ENCODE measurements at regions not wholly inside any gene's neighbourhood (a gene's known extent, or its start where the extent isn't known, plus 50 kb on each side); places are given as distances from the start of the nearest gene placed in this dataset.
A peak's percentile ranks its signal among the peaks of the same experiment; 100 is the strongest.

DNA sequence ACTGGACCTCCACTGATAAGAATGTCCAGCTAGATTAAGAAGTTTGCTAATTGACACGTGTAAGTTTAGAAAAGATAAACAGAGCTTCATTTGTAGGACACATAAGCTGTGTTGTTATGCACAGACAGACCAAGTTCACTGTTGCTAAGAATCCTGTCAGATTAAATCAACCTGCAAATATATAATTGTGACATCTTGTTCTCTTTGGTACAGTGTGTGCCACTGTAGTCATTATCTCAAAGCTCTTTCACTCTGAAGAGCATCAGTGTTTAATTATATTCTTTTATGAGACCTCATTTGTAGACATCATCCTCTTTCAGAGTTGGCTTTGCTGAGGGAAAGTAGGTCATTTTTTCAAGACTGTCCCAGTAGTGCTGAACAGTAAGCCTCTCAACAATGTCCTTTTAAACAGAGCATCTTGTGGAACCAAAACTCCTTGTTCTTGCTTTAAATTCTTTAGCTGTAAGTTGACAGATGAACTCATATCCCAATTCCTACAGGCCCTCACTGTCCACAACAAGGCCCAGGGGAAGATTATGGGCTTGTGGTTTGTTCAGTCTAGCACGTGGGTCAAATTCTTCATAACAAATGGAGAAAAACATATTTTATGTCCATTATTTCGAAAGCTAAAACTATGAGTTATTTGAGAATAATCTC is 252.4 kb downstream of the HDGFL1 start:
- DNase-seq, result no peak

- no peak for DNase-seq
Observed at GRCh38 chr6:22825210-22825609, 255.8 kb downstream of the HDGFL1 start.

DNA sequence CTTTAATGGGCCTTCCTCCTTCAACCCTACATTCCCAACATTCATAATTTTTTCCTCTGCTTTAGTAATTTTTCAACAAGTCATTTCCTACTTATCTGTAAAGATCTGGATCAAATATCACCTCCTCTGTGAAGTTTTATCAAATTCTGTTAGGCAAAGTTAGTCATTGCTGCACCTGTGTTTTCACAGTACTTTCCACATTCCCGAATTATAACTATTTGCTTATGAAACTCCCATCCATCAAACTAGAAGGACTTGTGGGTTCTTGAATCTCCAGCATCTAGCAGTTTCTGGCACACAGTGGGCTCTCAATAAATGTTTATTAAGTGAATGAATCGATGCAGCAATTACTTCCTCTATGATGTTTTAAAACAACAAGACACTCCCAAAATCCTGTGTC is 257.6 kb downstream of the HDGFL1 start:
- no peak for DNase-seq

DNA sequence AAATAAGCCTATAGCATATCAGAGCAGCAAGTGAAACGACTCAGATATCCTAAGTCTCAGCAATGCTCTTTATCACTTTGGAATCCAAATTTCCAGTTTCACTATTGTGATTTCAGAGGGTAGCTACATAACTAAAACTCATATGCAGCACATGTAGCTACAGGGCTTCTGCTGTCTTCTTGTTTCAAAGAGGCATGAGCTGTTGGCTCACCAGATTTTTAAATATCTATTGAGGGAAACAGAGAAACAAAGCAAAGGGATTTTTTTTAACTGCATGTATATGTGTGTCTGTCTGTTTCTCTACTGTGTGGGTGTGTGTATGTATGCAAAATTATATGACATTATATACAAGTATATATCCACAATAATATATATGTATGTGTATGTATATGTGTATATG is 258.4 kb downstream of the HDGFL1 start:
- no peak for DNase-seq

GRCh38 chr6:22828179-22829062 is 259.1 kb downstream of the HDGFL1 start:
- DNase-seq, result no peak

- no peak for DNase-seq
Observed at GRCh38 chr6:22829070-22829469, 259.7 kb downstream of the HDGFL1 start.

- DNase-seq, result no peak
Observed at GRCh38 chr6:22830463-22830862, 261.1 kb downstream of the HDGFL1 start.

- DNase-seq, result no peak
Observed at GRCh38 chr6:22833191-22833590, 263.8 kb downstream of the HDGFL1 start.

GRCh38 chr6:22838345-22838744 is 269.0 kb downstream of the HDGFL1 start:
- DNase-seq, result no peak

DNA sequence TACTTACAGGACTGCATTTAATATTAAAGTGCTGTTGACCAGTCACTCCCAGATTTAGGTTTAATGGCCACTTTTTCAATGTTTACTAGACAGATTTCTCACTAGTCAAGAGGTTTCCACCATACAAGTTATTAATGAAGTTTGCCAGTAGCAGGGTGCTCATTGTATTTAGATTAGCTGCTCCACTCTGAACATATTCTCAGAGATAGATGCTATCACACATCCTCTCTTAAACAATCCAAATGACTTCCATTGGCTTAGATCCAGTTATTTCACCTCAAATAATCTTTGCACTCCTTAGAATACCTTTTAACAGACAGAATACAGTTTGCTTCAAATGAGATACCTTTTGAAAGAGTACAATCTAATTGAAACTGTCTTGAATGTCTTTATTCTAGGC is 276.1 kb downstream of the HDGFL1 start:
- DNase-seq, result no peak

GRCh38 chr6:22848121-22848520 is 278.8 kb downstream of the HDGFL1 start:
- DNase-seq, result no peak

DNA sequence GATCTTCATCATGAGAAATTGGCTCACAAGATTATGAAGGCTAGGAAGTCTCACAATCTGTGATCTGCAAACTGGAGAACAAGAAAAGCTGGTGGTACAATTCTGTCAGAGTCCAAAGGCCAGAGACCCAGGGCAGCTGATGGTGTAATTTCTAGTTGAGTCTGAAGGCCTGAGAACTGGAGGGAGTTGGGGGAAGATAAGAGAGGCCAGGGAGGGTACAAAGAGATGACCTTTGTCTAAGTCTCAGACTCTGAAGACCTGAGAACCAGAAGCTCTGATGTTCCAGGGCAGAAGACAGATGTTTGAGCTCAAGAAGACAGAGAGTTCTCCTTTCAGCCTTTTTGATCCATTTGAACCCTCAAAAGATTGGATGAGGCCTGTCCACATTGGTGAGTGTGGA is 280.6 kb downstream of the HDGFL1 start:
- DNase-seq, result no peak

- DNase-seq, result no peak
Observed at GRCh38 chr6:22852101-22852500, 282.7 kb downstream of the HDGFL1 start.

DNA sequence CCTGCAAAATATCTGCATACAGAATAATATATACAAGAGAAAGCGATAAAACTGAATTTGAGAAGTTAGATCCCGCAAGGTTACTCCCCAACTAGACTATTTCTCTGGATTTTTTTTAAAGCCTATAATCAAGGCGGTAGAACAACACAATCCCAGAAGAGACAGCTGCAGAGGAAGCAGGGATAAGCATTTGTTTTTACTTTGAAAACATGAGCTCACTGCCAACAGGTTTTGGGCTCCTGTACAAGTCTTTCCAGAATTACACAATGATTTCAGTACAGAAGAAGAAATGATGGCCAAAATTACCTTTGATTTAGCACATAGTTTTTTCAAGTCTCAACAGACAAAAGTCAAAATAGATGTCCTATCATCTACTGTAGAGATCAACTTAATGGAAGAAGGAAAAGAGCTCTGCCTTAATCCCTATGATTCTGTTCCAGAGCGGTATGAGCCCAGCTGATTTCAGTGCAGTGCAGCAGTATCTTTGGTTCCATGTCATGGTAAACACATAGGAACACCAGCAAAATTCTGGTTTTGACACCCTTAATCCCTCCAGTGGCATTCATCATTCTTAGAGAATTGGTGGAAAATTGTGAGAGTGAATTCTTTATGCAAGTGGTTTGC is 304.3 kb downstream of the HDGFL1 start:
- peak; percentile 3 for DNase-seq

- no peak for DNase-seq
Observed at GRCh38 chr6:22875845-22876244, 306.5 kb downstream of the HDGFL1 start.

DNA sequence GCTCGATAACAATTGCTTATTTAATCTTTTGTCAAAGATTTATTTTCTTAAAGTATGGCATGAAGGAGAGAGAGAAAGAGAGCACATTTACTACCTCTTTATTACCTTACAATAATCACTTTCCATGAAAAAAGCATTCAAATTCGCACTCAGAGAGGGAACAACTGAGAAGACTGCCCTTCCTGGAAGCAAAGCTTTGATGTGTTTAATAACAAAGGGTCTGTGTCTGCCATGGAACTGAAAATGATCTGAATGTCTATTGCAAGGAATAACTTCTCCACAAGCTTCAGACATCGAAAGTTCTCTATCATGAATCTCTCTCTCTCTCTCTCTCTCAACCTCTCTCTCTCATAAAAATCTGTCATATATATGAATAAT is 308.9 kb downstream of the HDGFL1 start:
- DNase-seq, result no peak

GRCh38 chr6:22878706-22879105 is 309.3 kb downstream of the HDGFL1 start:
- DNase-seq, result no peak

GRCh38 chr6:22880686-22881433 is 311.5 kb downstream of the HDGFL1 start:
- no peak for DNase-seq

DNA sequence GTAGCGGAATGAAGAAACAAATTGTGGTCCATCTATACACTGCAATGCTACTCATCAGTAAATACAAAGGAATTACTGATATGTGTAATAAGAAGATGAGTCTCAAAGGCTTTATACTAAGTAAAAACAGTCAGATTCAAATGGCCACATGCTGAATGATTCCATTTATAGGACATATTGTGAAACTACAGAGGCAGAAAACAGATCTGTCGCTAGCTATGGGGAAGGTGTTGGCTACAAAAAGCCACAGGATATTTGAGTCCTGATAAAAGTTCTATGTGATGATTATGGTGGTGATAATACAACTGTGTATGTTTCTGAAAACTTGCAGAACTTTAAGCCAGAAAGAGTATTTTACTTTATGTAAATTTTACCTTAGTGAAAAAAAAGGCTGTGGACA is 313.2 kb downstream of the HDGFL1 start:
- no peak for DNase-seq

GRCh38 chr6:22883061-22883717 is 313.8 kb downstream of the HDGFL1 start:
- no peak for DNase-seq

- DNase-seq, result no peak
Observed at GRCh38 chr6:22884456-22884855, 315.1 kb downstream of the HDGFL1 start.

DNA sequence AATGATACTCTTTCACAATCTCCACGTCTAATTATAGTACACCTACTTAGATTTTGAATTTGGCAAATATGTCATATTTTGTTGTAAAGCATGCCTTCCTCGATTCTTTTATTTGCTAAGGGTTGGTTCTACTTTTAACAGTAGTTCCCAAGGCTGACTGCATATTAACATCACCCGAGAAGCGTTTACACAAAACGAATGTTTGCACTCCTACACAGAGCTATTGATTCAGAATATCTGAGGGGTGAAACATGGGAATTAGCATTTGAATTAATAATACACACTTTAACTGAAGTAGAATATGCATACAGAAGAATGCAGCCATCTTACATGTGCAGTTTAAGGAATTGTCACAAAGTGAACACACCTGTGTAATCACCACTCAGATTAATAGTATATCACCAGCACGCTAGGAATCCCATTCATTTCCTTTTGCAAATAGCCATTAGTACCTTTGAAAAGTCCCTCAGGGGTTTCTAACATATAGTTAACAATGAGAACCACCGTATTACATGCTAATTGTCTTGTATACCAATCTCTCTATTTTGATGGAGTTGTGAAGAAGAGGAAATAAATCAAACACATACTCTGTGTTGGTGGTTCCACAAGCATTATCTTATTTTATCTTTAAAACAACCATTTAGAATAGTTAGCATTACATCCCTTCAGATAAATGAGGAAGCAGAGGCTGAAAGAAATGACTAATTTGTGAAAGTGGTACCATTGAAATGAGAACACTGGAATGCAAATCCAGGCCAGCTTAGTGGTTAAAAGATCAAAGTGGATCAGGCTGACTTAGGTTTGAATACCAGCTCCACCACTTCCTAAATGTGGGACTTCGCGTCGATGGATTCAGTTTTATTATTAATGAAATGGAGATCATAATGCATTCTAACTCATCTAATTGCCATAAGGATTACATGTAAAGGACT is 317.6 kb downstream of the HDGFL1 start:
- DNase-seq, result no peak

Measured in NCI-H1694 treated with DMSO at 0.1 percent for 48 hours (cell line).